Hepatocyte (in vitro differentiated cells): ENCODE measurements at regions not wholly inside any gene's neighbourhood (a gene's known extent, or its start where the extent isn't known, plus 50 kb on each side); places are given as distances from the start of the nearest gene placed in this dataset.
"Not testable (repeated sequence)": the region's sequence is repeated elsewhere in the genome, so short reads cannot be mapped to it uniquely, and the experiment has no call there.

Experiments used
- DNase-seq: peaks from one replicate; pipeline ENCODE4 v3.0.0-alpha.2; 2016; ENCODE audit warnings: low spot score
- H2AFZ ChIP-seq: fragments of 200-600 bp; sonication (generic); 2 replicates; pipeline ENCODE4 v1.6.0; 2016; ENCODE audit warnings: antibody characterized with exemption, mild to moderate bottlenecking
- H3K27ac ChIP-seq: fragments of 200-600 bp; sonication (generic); 2 replicates; pipeline ENCODE4 v1.5.1; 2016; ENCODE audit warnings: mild to moderate bottlenecking
- H3K27me3 ChIP-seq: fragments of 200-600 bp; sonication (generic); 2 replicates; pipeline ENCODE4 v1.6.1; 2016
- H3K36me3 ChIP-seq: fragments of 200-600 bp; sonication (generic); replicated peaks from 2 replicates; pipeline ENCODE4 v1.5.1; 2016; ENCODE audit warnings: low read depth; ENCODE audit not compliant: insufficient read depth
- H3K4me1 ChIP-seq: fragments of 200-600 bp; sonication (generic); 2 replicates; pipeline ENCODE4 v1.5.1; 2016; ENCODE audit warnings: mild to moderate bottlenecking, moderate library complexity; ENCODE audit not compliant: insufficient read depth
- H3K4me2 ChIP-seq: fragments of 200-600 bp; sonication (generic); 2 replicates; pipeline ENCODE4 v1.6.0; 2016
- H3K4me3 ChIP-seq: fragments of 200-600 bp; sonication (generic); 2 replicates; pipeline ENCODE4 v1.5.1; 2016; ENCODE audit warnings: mild to moderate bottlenecking
- H3K79me2 ChIP-seq: fragments of 200-600 bp; sonication (generic); 2 replicates; pipeline ENCODE4 v1.6.0; 2017; ENCODE audit warnings: mild to moderate bottlenecking
- H3K9me2 ChIP-seq: fragments of 200-600 bp; sonication (generic); replicated peaks from 2 replicates; pipeline ENCODE4 v1.6.0; 2017; ENCODE audit warnings: mild to moderate bottlenecking; ENCODE audit not compliant: insufficient read depth
- H3K9me3 ChIP-seq: fragments of 200-600 bp; sonication (generic); 2 replicates; pipeline ENCODE4 v1.5.1; 2016; ENCODE audit warnings: low read depth, mild to moderate bottlenecking
- H4K20me1 ChIP-seq: fragments of 200-600 bp; sonication (generic); 2 replicates; pipeline ENCODE4 v1.6.0; 2016; ENCODE audit warnings: mild to moderate bottlenecking; ENCODE audit not compliant: insufficient read depth, poor library complexity, severe bottlenecking
- CTCF ChIP-seq: fragments of 200-600 bp; sonication (generic); IDR thresholded peaks from 2 replicates; pipeline ENCODE4 v1.5.1; 2016; ENCODE audit warnings: antibody characterized with exemption, mild to moderate bottlenecking; ENCODE audit not compliant: poor library complexity
- EZH2 ChIP-seq: fragments of 200-600 bp; sonication (generic); IDR thresholded peaks from 2 replicates; pipeline ENCODE4 v1.6.1; 2016; ENCODE audit warnings: antibody characterized with exemption, mild to moderate bottlenecking, borderline replicate concordance
- EZH2phosphoT487 ChIP-seq: fragments of 200-600 bp; sonication (generic); IDR thresholded peaks from one replicate; pipeline ENCODE4 v1.6.1; 2018; ENCODE audit warnings: antibody characterized with exemption, mild to moderate bottlenecking, low read depth, moderate library complexity; ENCODE audit not compliant: unreplicated experiment, severe bottlenecking
- WGBS: methylation state at CpG from one replicate; pipeline ENCODE4 v1.1.6; 2016; ENCODE audit warnings: low lambda C conversion rate; ENCODE audit errors: missing lambda C conversion rate; 5-methylcytosine and 5-hydroxymethylcytosine counted together

GRCh38 chr6:137941995-137942394 is 74.9 kb downstream of the TNFAIP3 start:
- no peak for DNase-seq
- Histone ChIP-seq H3K27me3 (no peaks in the 10 kb centered on the region), H3K36me3 (no peaks in the 10 kb centered on the region), H3K4me1 (no peaks in the 10 kb centered on the region), H4K20me1 (no peaks in the 10 kb centered on the region), H3K9me2 (no peaks in the 10 kb centered on the region), H3K27ac (no peak overlapping the region), H3K9me3 (no peaks in the 10 kb centered on the region), H3K4me3 (no peak overlapping the region), H3K4me2 (no peak overlapping the region), H2AFZ (no peak overlapping the region), H3K79me2 (no peaks in the 10 kb centered on the region)
- WGBS: 63% methylated on average over 2 of the region's 2 CpGs
- TF ChIP-seq EZH2: no peak
- no peak for TF ChIP-seq CTCF
- TF ChIP-seq EZH2phosphoT487: no peak

- no peak for DNase-seq
- TF ChIP-seq EZH2: no peak
- no peak for TF ChIP-seq CTCF
- TF ChIP-seq EZH2phosphoT487: no peak
- Histone ChIP-seq H3K79me2 (no peaks in the 10 kb centered on the region), H3K4me1 (no peaks in the 10 kb centered on the region), H4K20me1 (no peaks in the 10 kb centered on the region), H3K4me3 (no peak overlapping the region), H2AFZ (no peak overlapping the region), H3K9me2 (no peaks in the 10 kb centered on the region), H3K4me2 (no peak overlapping the region), H3K27ac (no peak overlapping the region), H3K27me3 (no peaks in the 10 kb centered on the region), H3K36me3 (no peaks in the 10 kb centered on the region), H3K9me3 (no peaks in the 10 kb centered on the region)
These were observed 75.7 kb downstream of the TNFAIP3 start for GRCh38 chr6:137942736-137943135.

- not testable (repeated sequence) for H3K27me3 ChIP-seq, H2AFZ ChIP-seq, DNase-seq, H3K9me2 ChIP-seq, H4K20me1 ChIP-seq, H3K27ac ChIP-seq, H3K9me3 ChIP-seq, H3K4me2 ChIP-seq, H3K79me2 ChIP-seq, H3K4me1 ChIP-seq, H3K36me3 ChIP-seq, H3K4me3 ChIP-seq
- 36% methylated on average over 3 of the region's 3 CpGs for WGBS
These were observed 77.3 kb downstream of the TNFAIP3 start for GRCh38 chr6:137944381-137944780.

GRCh38 chr6:137944793-137945498 is 77.9 kb downstream of the TNFAIP3 start:
- no peak for TF ChIP-seq EZH2
- TF ChIP-seq EZH2phosphoT487: no peak
- TF ChIP-seq CTCF: peak; percentile 73

More at GRCh38 chr6:137944793-137945498, 77.9 kb downstream of the TNFAIP3 start:
- Histone ChIP-seq H3K4me1 (no peaks in the 10 kb centered on the region), H3K27me3 (no peaks in the 10 kb centered on the region), H4K20me1 (no peaks in the 10 kb centered on the region), H3K36me3 (no peaks in the 10 kb centered on the region), H3K4me3 (no peak overlapping the region), H2AFZ (no peak overlapping the region), H3K27ac (no peak overlapping the region), H3K79me2 (no peaks in the 10 kb centered on the region), H3K9me2 (no peaks in the 10 kb centered on the region), H3K4me2 (no peak overlapping the region), H3K9me3 (no peaks in the 10 kb centered on the region)
- DNase-seq: peak; percentile 55
- WGBS: 58% methylated on average over 6 of the region's 6 CpGs
